ENCODE measurements at regions not wholly inside any gene's neighbourhood (a gene's known extent, or its start where the extent isn't known, plus 50 kb on each side); places are given as distances from the start of the nearest gene placed in this dataset.

- TF ChIP-seq, protein P1, sequence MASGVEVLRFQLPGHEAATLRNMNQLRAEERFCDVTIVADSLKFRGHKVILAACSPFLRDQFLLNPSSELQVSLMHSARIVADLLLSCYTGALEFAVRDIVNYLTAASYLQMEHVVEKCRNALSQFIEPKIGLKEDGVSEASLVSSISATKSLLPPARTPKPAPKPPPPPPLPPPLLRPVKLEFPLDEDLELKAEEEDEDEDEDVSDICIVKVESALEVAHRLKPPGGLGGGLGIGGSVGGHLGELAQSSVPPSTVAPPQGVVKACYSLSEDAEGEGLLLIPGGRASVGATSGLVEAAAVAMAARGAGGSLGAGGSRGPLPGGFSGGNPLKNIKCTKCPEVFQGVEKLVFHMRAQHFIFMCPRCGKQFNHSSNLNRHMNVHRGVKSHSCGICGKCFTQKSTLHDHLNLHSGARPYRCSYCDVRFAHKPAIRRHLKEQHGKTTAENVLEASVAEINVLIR (CRISPR knock-in tag; IDR thresholded peaks at IDR 0.05) = no peak
- no peak for TF ChIP-seq NR2F6 (CRISPR knock-in tag; IDR thresholded peaks at IDR 0.05)
- TF ChIP-seq NFYB (IDR thresholded peaks at IDR 0.05; ENCODE audit: extremely low read depth, insufficient read length) = no peak
These were observed 251.0 kb downstream of the LOXHD1 start (continued) for GRCh38 chr18:46405832-46406538.

DNA sequence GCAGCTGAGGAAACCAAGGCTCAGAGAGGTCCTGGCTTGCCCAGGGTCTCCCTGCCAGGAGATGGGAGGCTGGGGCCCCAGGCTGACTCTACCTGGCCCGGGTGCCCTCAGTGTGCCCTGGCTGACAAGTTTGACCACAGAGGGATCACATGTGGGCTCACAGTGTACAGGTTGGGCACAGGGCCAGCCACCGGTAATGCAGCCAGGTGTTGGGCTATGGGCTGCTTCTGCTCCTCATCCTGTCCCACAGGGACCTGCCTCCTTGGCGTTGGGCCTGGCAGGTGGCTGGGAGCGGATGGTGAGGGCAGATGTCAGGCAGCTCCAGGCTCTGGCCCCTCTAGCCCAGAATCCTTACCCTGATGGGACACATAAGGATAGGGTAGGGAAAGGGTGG lies 250.5 kb downstream of the LOXHD1 start:
- in situ Hi-C loops (cut with MboI) = no loop called here
- 11% methylated on average over 4 of the region's 4 CpGs for WGBS (ENCODE audit: insufficient coverage, low coverage, missing lambda C conversion rate)
- H3K27ac ChIP-seq (ENCODE audit: extremely low read depth, low read depth, low read length) = no peak overlapping the region
- H3K9me1 ChIP-seq (ENCODE audit: control insufficient read depth, insufficient read depth, low read length) = no peaks in the 10 kb centered on the region
- CTCF ChIA-PET (ENCODE audit: low intra/inter-chr PET ratio) = no interaction called here
- BruUV-seq (replicated peaks) = no TSS peak
- FAIRE-seq = no peak
- no peak overlapping the region for H2AFZ ChIP-seq (ENCODE audit: low read depth, low read length)
- no peaks in the 10 kb centered on the region for H3K36me3 ChIP-seq (ENCODE audit: control insufficient read depth, insufficient read depth, low read length)
- POLR2A ChIA-PET = interaction anchor here (0.6 to 1.7 kb wide), 2 partner anchors 11 to 20 kb away, joined by 3 to 6 read pairs; no protein-coding TSS in a partner anchor
- no peak for ATAC-seq
- intact Hi-C loops (cut with micrococcal nuclease) = loop anchor here (10.0 kb wide), 1 partner anchor 48 kb away; no protein-coding TSS in a partner anchor
- H4K20me1 ChIP-seq (replicated peaks; ENCODE audit: control insufficient read depth, insufficient read depth, low read length) = no peaks in the 10 kb centered on the region
- H3K27me3 ChIP-seq (ENCODE audit: control insufficient read depth in 2 of 2, insufficient read depth in 2 of 2, low read length in 2 of 2) = peaks cover 0 to 27% of the 10 kb centered on the region in 2 experiments; a peak in 2 of 5 replicates
- H3K9me3 ChIP-seq (replicated peaks; ENCODE audit: control insufficient read depth, insufficient read depth, low read depth, low read length) = no peaks in the 10 kb centered on the region
- H3K4me3 ChIP-seq = no peak overlapping the region
- H3K79me2 ChIP-seq (ENCODE audit: control insufficient read depth, insufficient read depth, low read length) = no peaks in the 10 kb centered on the region
- H3K4me2 ChIP-seq (ENCODE audit: insufficient read depth, low read length) = no peak overlapping the region
- DNase-seq (ENCODE audit: extremely low read depth in 1 of 4, low spot score in 3 of 4) = no peak
- no peak overlapping the region for H3K9ac ChIP-seq (ENCODE audit: insufficient read depth in 1 of 2, low read depth in 2 of 2, low read length in 2 of 2)
- H3K4me1 ChIP-seq (replicated peaks in 1 of 2; ENCODE audit: control insufficient read depth in 2 of 2, insufficient read depth in 2 of 2, low read length in 2 of 2) = peaks cover 0 to 11% of the 10 kb centered on the region in 2 experiments; a peak in 2 of 5 replicates
- TF ChIP-seq ZNF780A (CRISPR knock-in tag; IDR thresholded peaks at IDR 0.05) (no peak), PTBP1 (IDR thresholded peaks at IDR 0.05; ENCODE audit: low read depth, low read length) (no peak), NFIX (CRISPR knock-in tag; IDR thresholded peaks at IDR 0.05; ENCODE audit: low read depth) (no peak), PML (IDR thresholded peaks at IDR 0.05; ENCODE audit: low read length) (no peak), KDM4B (IDR thresholded peaks at IDR 0.05; ENCODE audit: borderline replicate concordance in 2 of 2, low read depth in 1 of 2) (no peak), MCM5 (IDR thresholded peaks at IDR 0.05; ENCODE audit: low read depth) (no peak), ZBTB49 (CRISPR knock-in tag; IDR thresholded peaks at IDR 0.05; ENCODE audit: borderline replicate concordance) (no peak), ZNF699 (CRISPR knock-in tag; IDR thresholded peaks at IDR 0.05; ENCODE audit: insufficient replicate concordance) (no peak), MTA1 (IDR thresholded peaks at IDR 0.05; ENCODE audit: borderline replicate concordance) (no peak)
